ENCODE measurements at regions not wholly inside any gene's neighbourhood (a gene's known extent, or its start where the extent isn't known, plus 50 kb on each side); places are given as distances from the start of the nearest gene placed in this dataset.

DNA sequence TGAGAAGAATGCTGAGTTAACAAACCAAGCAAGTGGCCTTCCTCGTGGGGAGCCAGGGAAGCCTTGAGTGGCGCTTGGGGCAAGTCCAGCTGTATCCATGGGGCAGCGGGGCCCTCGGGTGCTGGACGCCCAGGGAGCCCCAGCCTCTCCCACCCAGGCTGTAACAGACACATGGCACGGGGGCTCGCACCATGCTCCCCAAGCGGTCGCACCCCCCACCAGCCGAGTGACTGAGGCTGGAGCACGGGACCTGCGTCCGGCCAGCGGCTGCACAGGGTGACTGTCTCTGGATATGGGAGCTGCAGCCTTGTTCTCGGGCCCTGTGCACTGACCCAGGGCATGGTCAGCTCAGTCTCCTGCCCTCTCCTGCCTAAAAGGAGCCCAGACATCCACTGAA lies 53.9 kb upstream of the ACTRT2 start:
- CTCF ChIA-PET = no interaction called here
- Mint-ChIP-seq H3K4me1 (ENCODE audit: low read depth) (no peaks in the 10 kb centered on the region), H3K4me3 (no peak overlapping the region), H3K9me3 (no peaks in the 10 kb centered on the region), H3K27ac (no peak overlapping the region), H3K27me3 (peaks cover 2% of the 10 kb centered on the region), H3K36me3 (ENCODE audit: low read depth) (no peaks in the 10 kb centered on the region)
- DNase-seq (no peak), ATAC-seq (no peak)
- intact Hi-C loops (cut with micrococcal nuclease) = no loop called here
- TF ChIP-seq, protein P1, sequence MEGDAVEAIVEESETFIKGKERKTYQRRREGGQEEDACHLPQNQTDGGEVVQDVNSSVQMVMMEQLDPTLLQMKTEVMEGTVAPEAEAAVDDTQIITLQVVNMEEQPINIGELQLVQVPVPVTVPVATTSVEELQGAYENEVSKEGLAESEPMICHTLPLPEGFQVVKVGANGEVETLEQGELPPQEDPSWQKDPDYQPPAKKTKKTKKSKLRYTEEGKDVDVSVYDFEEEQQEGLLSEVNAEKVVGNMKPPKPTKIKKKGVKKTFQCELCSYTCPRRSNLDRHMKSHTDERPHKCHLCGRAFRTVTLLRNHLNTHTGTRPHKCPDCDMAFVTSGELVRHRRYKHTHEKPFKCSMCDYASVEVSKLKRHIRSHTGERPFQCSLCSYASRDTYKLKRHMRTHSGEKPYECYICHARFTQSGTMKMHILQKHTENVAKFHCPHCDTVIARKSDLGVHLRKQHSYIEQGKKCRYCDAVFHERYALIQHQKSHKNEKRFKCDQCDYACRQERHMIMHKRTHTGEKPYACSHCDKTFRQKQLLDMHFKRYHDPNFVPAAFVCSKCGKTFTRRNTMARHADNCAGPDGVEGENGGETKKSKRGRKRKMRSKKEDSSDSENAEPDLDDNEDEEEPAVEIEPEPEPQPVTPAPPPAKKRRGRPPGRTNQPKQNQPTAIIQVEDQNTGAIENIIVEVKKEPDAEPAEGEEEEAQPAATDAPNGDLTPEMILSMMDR (IDR thresholded peaks at IDR 0.05) = no peak
- POLR2A ChIA-PET = no interaction called here

DNA sequence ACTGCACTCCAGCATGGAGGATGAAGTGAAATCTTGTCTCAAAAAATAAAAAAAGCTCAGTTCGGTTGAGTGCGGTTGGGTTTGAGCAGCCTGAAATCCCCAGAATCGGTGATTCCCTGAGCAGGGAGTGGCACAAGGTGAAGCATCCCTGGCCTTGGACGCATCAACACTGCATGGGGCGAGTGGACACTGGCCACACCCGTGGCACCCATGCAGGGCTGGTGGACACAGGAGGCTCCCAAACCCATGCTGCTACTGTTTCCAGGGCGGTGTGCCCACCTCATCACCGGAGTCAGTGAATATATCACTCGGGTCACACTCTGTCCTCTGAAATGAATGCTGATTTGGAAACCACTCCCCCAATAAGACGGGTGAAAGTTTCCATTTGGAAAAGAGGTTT lies 53.4 kb upstream of the ACTRT2 start:
- ChIA-PET CTCF (no interaction called here), POLR2A (no interaction called here)
- TF ChIP-seq, protein P1 (IDR thresholded peaks at IDR 0.05) = no peak
- DNase-seq = no peak
- Mint-ChIP-seq H3K27ac (no peak overlapping the region), H3K27me3 (peaks cover 3% of the 10 kb centered on the region), H3K36me3 (ENCODE audit: low read depth) (no peaks in the 10 kb centered on the region), H3K4me1 (ENCODE audit: low read depth) (no peaks in the 10 kb centered on the region), H3K4me3 (no peak overlapping the region), H3K9me3 (no peaks in the 10 kb centered on the region)
- ATAC-seq = no peak
- intact Hi-C loops (cut with micrococcal nuclease) = no loop called here

DNA sequence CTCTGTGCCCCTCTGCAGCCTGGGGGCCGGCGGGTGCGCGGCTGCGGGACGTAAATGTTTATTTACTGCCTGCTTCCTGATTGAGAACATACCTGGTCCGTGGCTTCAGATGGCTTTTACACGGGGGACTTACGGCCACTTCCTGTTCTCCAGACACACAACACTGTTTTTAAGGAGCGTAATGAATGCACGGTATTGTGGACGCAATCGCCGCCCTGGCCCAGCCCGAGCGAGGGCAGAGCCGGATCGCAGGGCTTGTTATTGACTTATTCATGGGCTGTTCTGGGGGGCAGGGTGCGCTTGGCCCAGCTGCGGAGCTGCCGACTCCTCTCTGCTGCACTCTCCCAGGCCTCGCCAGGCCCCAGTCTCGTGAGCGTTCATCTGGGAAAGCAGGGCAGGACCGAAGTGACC lies 52.8 kb upstream of the ACTRT2 start:
- POLR2A ChIA-PET = no interaction called here
- no peak overlapping the region for H3K4me3 Mint-ChIP-seq
- no peaks in the 10 kb centered on the region for H3K4me1 Mint-ChIP-seq (ENCODE audit: low read depth)
- no peak for ATAC-seq
- no peak overlapping the region for H3K27ac Mint-ChIP-seq
- H3K27me3 Mint-ChIP-seq = peaks cover 3% of the 10 kb centered on the region
- no peaks in the 10 kb centered on the region for H3K36me3 Mint-ChIP-seq (ENCODE audit: low read depth)
- H3K9me3 Mint-ChIP-seq = no peaks in the 10 kb centered on the region
- intact Hi-C loops (cut with micrococcal nuclease) = no loop called here
- DNase-seq = no peak
- TF ChIP-seq, protein P1 (IDR thresholded peaks at IDR 0.05) = no peak
- CTCF ChIA-PET = no interaction called here

DNA sequence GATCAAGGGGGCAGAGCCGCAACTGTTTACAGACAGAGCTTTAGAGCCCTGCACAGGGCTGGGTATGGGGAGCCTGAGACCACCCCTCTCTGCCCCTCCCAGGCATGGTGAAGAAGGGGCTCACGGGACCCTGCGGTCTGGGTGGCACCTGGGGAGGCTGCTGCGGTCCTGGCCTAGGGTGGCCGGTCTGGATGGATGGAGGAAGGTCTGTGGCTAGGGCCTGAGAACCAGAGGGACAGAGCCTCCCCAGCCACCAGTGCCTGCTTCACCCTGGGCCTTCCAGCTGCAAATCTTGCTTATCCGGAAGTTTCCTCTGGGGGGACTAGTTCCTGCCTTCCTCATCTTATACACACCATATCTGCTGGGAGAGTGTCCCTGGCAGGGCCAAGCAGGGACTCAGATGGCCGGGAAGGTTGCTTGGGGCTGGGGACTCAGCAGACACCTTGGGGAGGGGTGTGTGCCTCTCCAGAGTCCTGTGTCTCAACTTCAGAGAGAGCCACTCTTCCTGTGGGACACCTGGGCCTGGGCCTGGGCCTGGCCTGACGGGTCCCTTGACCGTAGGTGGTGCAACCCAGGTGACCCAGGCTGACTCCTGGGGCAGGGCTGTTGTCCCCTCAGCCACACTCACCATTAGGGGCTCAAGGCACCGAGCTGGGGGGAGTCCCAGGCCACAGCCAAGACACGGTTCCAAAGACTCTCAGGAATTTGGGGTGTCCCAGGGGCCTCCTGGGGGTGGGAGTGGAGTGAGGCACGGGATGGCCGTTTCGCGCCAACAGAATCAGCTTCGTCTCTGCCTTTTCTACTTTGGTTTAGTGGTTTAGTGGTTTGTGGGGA lies 52.0 kb upstream of the ACTRT2 start:
- intact Hi-C loops (cut with micrococcal nuclease) = no loop called here
- POLR2A ChIA-PET = no interaction called here
- CTCF ChIA-PET = no interaction called here
- TF ChIP-seq, protein P1 (IDR thresholded peaks at IDR 0.05) = no peak
- ATAC-seq = no peak
- Mint-ChIP-seq H3K4me3 (no peak overlapping the region), H3K27ac (no peak overlapping the region), H3K9me3 (no peaks in the 10 kb centered on the region), H3K27me3 (peaks cover 3% of the 10 kb centered on the region), H3K36me3 (ENCODE audit: low read depth) (no peaks in the 10 kb centered on the region), H3K4me1 (ENCODE audit: low read depth) (no peaks in the 10 kb centered on the region)
- no peak for DNase-seq

DNA sequence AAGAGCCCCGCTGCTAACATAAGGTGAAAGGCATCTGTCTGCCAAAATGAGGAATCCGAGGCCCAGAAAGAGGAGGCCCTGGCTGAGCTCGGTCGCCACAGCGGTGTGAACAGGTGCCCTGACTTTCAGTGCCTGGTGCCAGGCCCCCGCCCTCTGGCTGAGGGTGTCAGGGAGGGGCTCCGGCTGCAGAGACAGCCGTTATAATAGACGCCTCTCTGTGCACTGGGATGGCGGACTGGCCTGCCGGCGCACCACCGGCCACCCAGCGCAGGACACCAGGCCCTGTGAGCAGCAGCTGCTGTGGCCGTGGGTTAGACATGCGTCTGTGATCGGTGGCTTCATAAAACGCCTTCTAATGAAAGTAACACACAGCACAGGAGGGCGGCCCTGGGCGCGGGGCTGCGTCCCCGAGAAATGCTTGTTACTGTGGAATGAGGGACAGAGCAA lies 51.4 kb upstream of the ACTRT2 start:
- TF ChIP-seq, protein P1 (IDR thresholded peaks at IDR 0.05) = no peak
- no peaks in the 10 kb centered on the region for H3K4me1 Mint-ChIP-seq (ENCODE audit: low read depth)
- H3K4me3 Mint-ChIP-seq = no peak overlapping the region
- H3K36me3 Mint-ChIP-seq (ENCODE audit: low read depth) = no peaks in the 10 kb centered on the region
- CTCF ChIA-PET = no interaction called here
- POLR2A ChIA-PET = no interaction called here
- DNase-seq (no peak), ATAC-seq (no peak)
- intact Hi-C loops (cut with micrococcal nuclease) = no loop called here
- H3K27ac Mint-ChIP-seq = no peak overlapping the region
- peaks cover 3% of the 10 kb centered on the region for H3K27me3 Mint-ChIP-seq
- H3K9me3 Mint-ChIP-seq = no peaks in the 10 kb centered on the region
